ENCODE measurements at regions not wholly inside any gene's neighbourhood (a gene's known extent, or its start where the extent isn't known, plus 50 kb on each side); places are given as distances from the start of the nearest gene placed in this dataset.

GRCh38 chr7:112869111-112869774 lies 79.0 kb upstream of the TMEM168 start:
- WGBS, 2 donors, result 78 to 81% methylated on average over 15 of the region's 15 CpGs
- DNase-seq (ENCODE audit: low spot score in 2 of 2), result no peak
- H3K4me3 ChIP-seq (ENCODE audit: low read depth, poor library complexity, severe bottlenecking), result no peak overlapping the region
- TF ChIP-seq CTCF (IDR thresholded peaks at IDR 0.05), result no peak
- no peak for TF ChIP-seq POLR2A (IDR thresholded peaks at IDR 0.05)
- intact Hi-C loops (cut with DNase I; ENCODE audit: low total_unique reads), result no loop called here

- H3K4me3 ChIP-seq (ENCODE audit: low read depth, poor library complexity, severe bottlenecking), result no peak overlapping the region
- intact Hi-C loops (cut with DNase I; ENCODE audit: low total_unique reads), result no loop called here
- no peak for TF ChIP-seq CTCF (IDR thresholded peaks at IDR 0.05)
- TF ChIP-seq POLR2A (IDR thresholded peaks at IDR 0.05), result no peak
- WGBS, 2 donors, result 85 to 95% methylated on average over 4 of the region's 4 CpGs
- no peak for DNase-seq (ENCODE audit: low spot score in 2 of 2)
Measured at GRCh38 chr7:112868609-112869008, 78.4 kb upstream of the TMEM168 start.

DNA sequence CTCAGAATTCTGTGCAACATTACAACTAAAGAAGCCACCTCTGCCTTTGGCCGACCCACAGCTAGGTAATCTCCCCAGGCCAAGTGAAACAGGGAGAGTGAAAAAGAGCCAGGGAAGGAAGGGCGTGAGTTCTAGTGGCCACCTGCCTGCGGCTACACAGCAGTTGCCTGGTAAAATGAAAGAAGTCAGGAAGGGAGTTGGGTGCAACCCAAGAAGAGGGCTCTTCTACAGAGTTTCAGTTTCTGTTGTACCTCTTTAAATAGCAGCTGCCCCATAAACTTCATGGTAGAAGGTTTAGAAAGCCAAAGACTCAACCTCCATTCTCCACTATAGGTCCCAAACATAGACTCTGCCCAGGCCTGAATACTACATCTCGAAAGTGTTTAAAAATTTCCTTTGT lies 76.2 kb upstream of the TMEM168 start:
- intact Hi-C loops (cut with DNase I; ENCODE audit: low total_unique reads), result no loop called here
- no peak for DNase-seq (ENCODE audit: low spot score in 2 of 2)
- TF ChIP-seq CTCF (IDR thresholded peaks at IDR 0.05), result no peak
- no peak for TF ChIP-seq POLR2A (IDR thresholded peaks at IDR 0.05)
- no peak overlapping the region for H3K4me3 ChIP-seq (ENCODE audit: low read depth, poor library complexity, severe bottlenecking)
- WGBS, 2 donors, result 46 to 48% methylated on average over 4 of the region's 4 CpGs

DNA sequence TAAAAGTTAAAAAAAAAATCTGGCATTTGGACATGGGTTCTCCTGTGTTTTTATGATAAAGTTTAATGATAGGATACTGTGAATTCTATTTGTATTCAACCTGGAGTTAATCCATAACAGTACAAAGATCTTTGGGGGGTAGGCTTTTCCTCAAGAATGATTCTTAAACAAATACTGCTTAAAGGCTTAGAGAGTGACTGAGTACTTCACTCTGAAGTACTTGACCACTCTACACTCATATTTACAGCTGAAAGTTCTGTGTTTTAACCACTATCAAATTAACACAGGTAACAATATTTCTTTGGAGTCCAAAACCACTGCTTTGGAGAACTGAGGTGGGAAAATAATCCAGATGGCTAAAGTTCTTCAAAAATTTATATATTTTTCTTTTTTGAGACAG lies 74.2 kb upstream of the TMEM168 start:
- DNase-seq (ENCODE audit: low spot score in 2 of 2), result no peak
- H3K4me3 ChIP-seq (ENCODE audit: low read depth, poor library complexity, severe bottlenecking), result no peak overlapping the region
- intact Hi-C loops (cut with DNase I; ENCODE audit: low total_unique reads), result no loop called here
- TF ChIP-seq POLR2A (IDR thresholded peaks at IDR 0.05) (no peak), CTCF (IDR thresholded peaks at IDR 0.05) (no peak)

GRCh38 chr7:112858838-112859237 lies 68.6 kb upstream of the TMEM168 start:
- TF ChIP-seq CTCF (IDR thresholded peaks at IDR 0.05), result no peak
- TF ChIP-seq POLR2A (IDR thresholded peaks at IDR 0.05), result no peak
- DNase-seq (ENCODE audit: low spot score in 2 of 2), result no peak
- H3K4me3 ChIP-seq (ENCODE audit: low read depth, poor library complexity, severe bottlenecking), result no peak overlapping the region
- intact Hi-C loops (cut with DNase I; ENCODE audit: low total_unique reads), result no loop called here
- WGBS, 2 donors, result 92 to 95% methylated on average over 2 of the region's 2 CpGs

- H3K4me3 ChIP-seq (ENCODE audit: low read depth, poor library complexity, severe bottlenecking), result no peak overlapping the region
- DNase-seq (ENCODE audit: low spot score in 2 of 2), result no peak
- WGBS, 2 donors, result 83 to 90% methylated on average over 3 of the region's 3 CpGs
- intact Hi-C loops (cut with DNase I; ENCODE audit: low total_unique reads), result no loop called here
- TF ChIP-seq CTCF (IDR thresholded peaks at IDR 0.05), result no peak
Measured at GRCh38 chr7:112855227-112855626, 65.0 kb upstream of the TMEM168 start.
